LNCaP clone FGC (cell line): ENCODE measurements at regions not wholly inside any gene's neighbourhood (a gene's known extent, or its start where the extent isn't known, plus 50 kb on each side); places are given as distances from the start of the nearest gene placed in this dataset.
A peak's percentile ranks its signal among the peaks of the same experiment; 100 is the strongest.

Source experiments
- DNase-seq: peaks from one replicate; pipeline ENCODE4 v3.0.0-alpha.2; 2011; ENCODE audit warnings: low read depth
- H3K4me3 ChIP-seq: 2 replicates; pipeline ENCODE4 v1.5.1; 2011; ENCODE audit warnings: mild to moderate bottlenecking, low read depth, low read length, control low read depth
- CTCF ChIP-seq: IDR thresholded peaks from 2 replicates; pipeline ENCODE4 v1.5.1; 2012; ENCODE audit warnings: mild to moderate bottlenecking; ENCODE audit not compliant: control insufficient read depth, insufficient read depth; ENCODE audit errors: extremely low read depth

- no peak for DNase-seq
- no peak for TF ChIP-seq CTCF
- H3K4me3 ChIP-seq = no peak overlapping the region
Measured at GRCh38 chr9:28938981-28939380, 1365.7 kb upstream of the C9orf72 start.

GRCh38 chr9:28941856-28942255, 1368.6 kb upstream of the C9orf72 start:
- no peak for DNase-seq
- TF ChIP-seq CTCF = no peak
- no peak overlapping the region for H3K4me3 ChIP-seq

DNA sequence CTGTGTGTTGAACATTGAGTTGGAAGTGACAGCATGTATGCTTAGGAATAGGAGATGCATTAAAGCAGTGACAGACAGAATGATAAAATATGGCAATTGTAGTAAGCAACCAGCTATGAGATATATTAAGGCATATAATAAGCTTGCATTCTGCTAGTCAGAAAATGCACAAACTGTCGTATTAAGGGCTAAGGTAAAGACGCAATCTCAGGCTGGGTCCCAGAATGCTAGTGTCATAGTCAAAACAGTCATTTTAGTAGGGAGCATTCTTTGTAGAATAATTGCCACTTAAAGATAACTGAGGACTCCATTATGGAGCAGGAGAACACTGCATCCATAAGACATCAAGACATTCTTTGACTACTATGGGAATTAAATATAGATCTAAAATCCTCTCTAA, 1369.7 kb upstream of the C9orf72 start:
- H3K4me3 ChIP-seq = no peak overlapping the region
- no peak for DNase-seq
- no peak for TF ChIP-seq CTCF

DNA sequence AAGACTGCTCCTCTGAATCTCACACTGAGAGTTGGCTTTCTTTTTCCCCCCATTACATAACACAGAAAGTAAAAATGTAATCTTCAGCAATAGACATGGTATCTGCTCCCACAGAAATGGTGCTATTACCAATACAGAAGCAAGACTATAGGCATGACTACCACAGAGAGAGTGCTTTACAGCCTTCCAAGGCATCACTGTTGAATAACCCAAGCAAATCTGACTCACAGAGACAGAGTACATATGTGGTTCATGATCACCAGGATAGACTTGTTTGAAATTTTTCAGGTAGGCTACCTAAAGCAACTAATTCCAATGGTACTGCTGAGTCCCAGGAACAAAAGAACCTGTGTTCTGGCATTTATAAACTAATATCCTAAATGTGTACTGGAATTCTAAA, 1373.4 kb upstream of the C9orf72 start:
- TF ChIP-seq CTCF = no peak
- no peak for DNase-seq
- no peak overlapping the region for H3K4me3 ChIP-seq

DNA sequence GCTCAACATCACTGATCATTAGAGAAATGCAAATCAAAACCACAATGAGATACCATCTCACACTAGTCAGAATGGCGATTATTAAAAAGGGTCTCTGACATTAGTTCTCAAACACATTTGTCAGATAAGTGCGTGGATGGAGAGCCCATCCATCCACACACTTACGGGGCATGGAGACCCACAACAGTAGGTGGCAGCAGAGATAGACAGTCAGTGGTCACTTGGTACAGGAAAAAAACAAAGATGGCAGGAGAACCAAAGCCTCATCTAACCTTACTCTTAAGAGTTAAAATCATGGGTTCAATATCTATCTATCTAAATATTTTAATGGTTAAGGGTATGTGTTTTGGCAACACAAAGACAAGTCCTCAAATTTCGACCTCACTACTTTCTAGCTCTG, 1378.7 kb upstream of the C9orf72 start:
- TF ChIP-seq CTCF = peak; percentile 33
- no peak for DNase-seq
- no peak overlapping the region for H3K4me3 ChIP-seq

GRCh38 chr9:28956116-28956880, 1383.0 kb upstream of the C9orf72 start:
- no peak for TF ChIP-seq CTCF
- no peak for DNase-seq
- H3K4me3 ChIP-seq = no peak overlapping the region

DNA sequence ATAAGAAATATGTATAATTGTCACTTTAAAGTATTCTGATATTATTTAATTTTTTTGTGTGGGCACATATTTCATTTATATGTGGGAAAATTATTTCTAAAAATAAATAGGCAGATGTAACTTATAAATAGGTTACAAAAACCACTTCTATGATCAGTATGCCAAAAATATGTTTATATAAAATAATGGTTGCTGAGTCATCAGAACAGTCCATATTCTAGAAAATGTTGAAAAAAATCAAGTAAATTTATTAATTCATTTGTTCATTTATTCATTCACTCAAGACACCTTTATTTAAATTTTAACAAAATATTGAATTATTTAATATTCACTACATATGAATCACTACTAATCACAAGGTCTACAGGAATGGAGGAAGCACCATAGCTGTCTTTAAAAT, 1387.3 kb upstream of the C9orf72 start:
- H3K4me3 ChIP-seq = no peak overlapping the region
- no peak for TF ChIP-seq CTCF
- no peak for DNase-seq
